ENCODE measurements at regions not wholly inside any gene's neighbourhood (a gene's known extent, or its start where the extent isn't known, plus 50 kb on each side); places are given as distances from the start of the nearest gene placed in this dataset.
A peak's percentile ranks its signal among the peaks of the same experiment; 100 is the strongest.

- TF ChIP-seq NAIF1 (CRISPR knock-in tag; IDR thresholded peaks at IDR 0.05; ENCODE audit: borderline replicate concordance): peak; percentile 82
- TF ChIP-seq PAF1 (CRISPR knock-in tag; IDR thresholded peaks at IDR 0.05): no peak
- TF ChIP-seq ASH2L (IDR thresholded peaks at IDR 0.05; ENCODE audit: insufficient read length, low read depth, low read length): peak; percentile 82
- TF ChIP-seq FLYWCH1 (CRISPR knock-in tag; IDR thresholded peaks at IDR 0.05): no peak
- peak; percentile 78 for TF ChIP-seq MAFF (IDR thresholded peaks at IDR 0.05; ENCODE audit: low read depth, low read length)
- peak; percentile 68; the same call in 1 of the 2 replicates for TF ChIP-seq ZNF556 (CRISPR knock-in tag; IDR thresholded peaks at IDR 0.05; ENCODE audit: borderline replicate concordance)
- TF ChIP-seq STAG1 (CRISPR knock-in tag; IDR thresholded peaks at IDR 0.05): peak; percentile 59
- peak; percentile 67; the same call in 1 of the 2 replicates for TF ChIP-seq IKZF5 (CRISPR knock-in tag; IDR thresholded peaks at IDR 0.05)
- TF ChIP-seq PHB2 (IDR thresholded peaks at IDR 0.05; ENCODE audit: partially characterized antibody): no peak
- no peak for TF ChIP-seq CHCHD3 (CRISPR knock-in tag; IDR thresholded peaks at IDR 0.05)
- TF ChIP-seq BCLAF1 (IDR thresholded peaks at IDR 0.05): no peak
- peak; percentile 70; the same call in 1 of the 2 replicates for TF ChIP-seq PRDM10 (CRISPR knock-in tag; IDR thresholded peaks at IDR 0.05; ENCODE audit: low read depth)
- no peak for TF ChIP-seq ZNF350 (CRISPR knock-in tag; IDR thresholded peaks at IDR 0.05; ENCODE audit: borderline replicate concordance, low read depth)
- peak; percentile 98 for TF ChIP-seq GFI1 (CRISPR knock-in tag; IDR thresholded peaks at IDR 0.05; ENCODE audit: borderline replicate concordance)
- peak; percentile 79; the same call in 1 of the 2 replicates for TF ChIP-seq MEIS1 (CRISPR knock-in tag; IDR thresholded peaks at IDR 0.05; ENCODE audit: borderline replicate concordance)
- 0 out of 2 replicates have a peak, but pooled peaks have one; percentile 71 for TF ChIP-seq ZNF557 (CRISPR knock-in tag; IDR thresholded peaks at IDR 0.05)
- TF ChIP-seq ZNF549 (CRISPR knock-in tag; IDR thresholded peaks at IDR 0.05): no peak
- no peak for TF ChIP-seq ZSCAN25 (CRISPR knock-in tag; IDR thresholded peaks at IDR 0.05)
Measured at GRCh38 chr2:215793747-215794595, 219.4 kb downstream of the MREG start (continued).

Measured in HepG2 (cell line).